Pancreas (tissue), 10 donors: ENCODE measurements at regions not wholly inside any gene's neighbourhood (a gene's known extent, or its start where the extent isn't known, plus 50 kb on each side); places are given as distances from the start of the nearest gene placed in this dataset.
A peak's percentile ranks its signal among the peaks of the same experiment; 100 is the strongest.

Source experiments
- ATAC-seq, 4 donors: fragments of 200-7000 bp; cut with Tn5 transposase; one replicate each; pipeline versions ENCODE4 v1.8.0 to v1.9.1; 2020; ENCODE audit warnings: mild to moderate bottlenecking in 4 of 4, moderate library complexity in 4 of 4
- DNase-seq, 6 donors: peaks; one replicate each; pipeline ENCODE4 v3.0.0-alpha.2; 2020
- FAIRE-seq: peaks from 2 replicates; lab custom pipeline; 2012; peaks lifted over from hg19 to GRCh38; lab: Jason Lieb, UNC
- H3K27ac ChIP-seq, 4 donors: fragments of 200-600 bp; sonication (generic); 1 replicate in 3 of 4; 2 replicates in 1 of 4; pipeline versions ENCODE4 v1.5.0 to v1.8.0; 2020
- H3K27me3 ChIP-seq, 4 donors: fragments of 200-600 bp; one replicate each; pipeline ENCODE4 v1.8.0; 2021
- H3K36me3 ChIP-seq, 3 donors: fragments of 200-600 bp; sonication (generic) in 1 of 3; one replicate each; pipeline versions ENCODE4 v1.5.0 to v1.8.0; 2020 to 2021
- H3K4me1 ChIP-seq, 3 donors: fragments of 200-600 bp; one replicate each; pipeline ENCODE4 v1.8.0; 2021
- H3K4me3 ChIP-seq, 4 donors: fragments of 200-600 bp; sonication (generic) in 2 of 4; one replicate each; pipeline versions ENCODE4 v1.5.0 to v1.8.0; 2020 to 2021
- H3K9me3 ChIP-seq, 4 donors: fragments of 200-600 bp; one replicate each; pipeline ENCODE4 v1.8.0; 2021
- CTCF ChIP-seq, 4 donors: fragments of 200-600 bp; sonication (generic) in 3 of 4; IDR thresholded peaks; one replicate each; pipeline versions ENCODE4 v1.5.0 to v1.8.0; 2021; ENCODE audit warnings: antibody characterized with exemption in 4 of 4
- WGBS, 2 donors: extraction: QIAGEN DNeasy Blood & Tissue Kit; methylation state at CpG; one replicate each; pipeline ENCODE4 v1.1.7; 2013; 5-methylcytosine and 5-hydroxymethylcytosine counted together
- intact Hi-C, 3 donors: fragments of 100-400 bp; cut with DNase I; formaldehyde crosslinking; loops; one replicate each; pipeline versions ENCODE4 v1.11.1 to v1.14.2; 2022
- donor health status: healthy with polysubstance abuse.
- donor health status: DM: no; HTN: no; CAD: no; lungs with moderate emphysema.
- donor health status: DM: no; HTN: no; CAD: no.
- donor health status: control.
- donor health status: control.
- donor health status: Bipolar disorder and iron deficiency.
- donor health status: DM: yes; HTN: yes; CAD: no.
- donor health status: DM: no; HTN: no; CAD: no.
- donor health status: DM: no; HTN: no; CAD: no.
- donor health status: DM: yes; HTN: yes; CAD: no.

DNA sequence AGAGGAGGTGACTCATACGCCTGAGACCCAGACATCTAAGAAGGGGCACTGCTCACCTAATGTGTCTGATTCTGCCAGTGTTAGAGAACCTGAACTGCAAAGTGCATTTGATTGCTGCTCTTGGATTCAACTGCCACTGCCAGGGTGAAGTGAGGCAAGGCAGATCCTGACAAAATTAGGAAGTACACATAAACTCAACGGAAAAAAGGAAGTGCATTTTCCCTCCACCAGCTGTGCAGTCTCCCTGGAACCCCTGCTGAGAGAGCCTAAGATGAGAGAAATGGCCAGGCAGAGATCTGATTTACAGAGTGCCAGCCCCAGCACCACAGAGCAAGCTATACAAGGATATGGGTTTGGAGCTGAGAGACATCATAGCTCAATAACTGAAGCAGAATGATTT is 215.3 kb downstream of the SEC23A start:
- no peaks in the 10 kb centered on the region for H3K36me3 ChIP-seq
- no peaks in the 10 kb centered on the region for H3K27me3 ChIP-seq
- ATAC-seq (no peak), DNase-seq (no peak), FAIRE-seq (no peak)
- intact Hi-C loops: no loop called here
- 69 to 81% methylated on average over 2 of the region's 2 CpGs for WGBS, 2 donors
- no peak overlapping the region for H3K27ac ChIP-seq
- TF ChIP-seq CTCF (IDR thresholded peaks at IDR 0.05): no peak
- no peak overlapping the region for H3K4me3 ChIP-seq
- no peaks in the 10 kb centered on the region for H3K4me1 ChIP-seq
- H3K9me3 ChIP-seq: no peaks in the 10 kb centered on the region

DNA sequence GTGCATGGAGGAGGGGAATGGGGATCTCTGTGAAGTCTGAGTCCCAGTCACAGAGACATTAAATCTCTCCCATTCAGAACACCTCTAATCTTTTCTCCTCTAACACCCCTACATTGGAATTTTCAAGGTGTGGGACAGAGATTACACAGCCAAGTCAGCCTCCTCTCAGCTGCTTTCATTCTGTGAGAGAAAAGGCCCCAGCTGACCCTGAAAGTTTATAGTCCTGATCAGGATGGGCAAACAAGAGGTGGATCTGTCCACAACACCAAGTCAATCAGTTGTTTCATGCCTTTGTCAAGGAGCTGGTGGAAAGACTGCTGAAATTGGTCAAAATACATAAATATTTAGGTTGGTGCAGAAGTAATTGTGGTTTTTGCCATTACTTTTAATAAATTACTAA is 218.9 kb downstream of the SEC23A start:
- no peaks in the 10 kb centered on the region for H3K36me3 ChIP-seq
- H3K27me3 ChIP-seq: no peaks in the 10 kb centered on the region
- no peak overlapping the region for H3K4me3 ChIP-seq
- ATAC-seq: no peak
- no peak for TF ChIP-seq CTCF (IDR thresholded peaks at IDR 0.05)
- H3K4me1 ChIP-seq: peaks cover 0 to 10% (median 0%) of the 10 kb centered on the region in 3 donors
- no peak for FAIRE-seq
- H3K27ac ChIP-seq: no peak overlapping the region
- DNase-seq: no peak
- H3K9me3 ChIP-seq: no peaks in the 10 kb centered on the region
- intact Hi-C loops: no loop called here

DNA sequence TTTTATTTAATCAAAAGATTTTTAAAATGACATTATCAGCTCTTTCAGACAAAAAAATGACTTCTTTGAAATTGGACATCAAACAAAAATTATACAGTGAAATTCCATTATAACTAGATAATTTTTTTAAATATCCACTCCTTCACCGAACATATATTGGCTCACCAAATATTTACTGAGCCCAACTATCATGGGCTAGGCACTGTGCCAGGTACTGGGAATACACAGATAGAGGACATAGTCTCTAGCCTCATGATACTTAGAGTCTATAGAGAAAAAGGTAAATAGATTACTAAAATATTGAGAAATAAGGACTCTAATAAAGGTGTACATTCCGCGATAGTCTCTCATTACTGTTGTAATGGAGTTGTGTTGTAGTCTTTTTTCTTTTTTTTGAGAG is 219.9 kb downstream of the SEC23A start:
- no peak overlapping the region for H3K27ac ChIP-seq
- ATAC-seq (no peak), DNase-seq (no peak), FAIRE-seq (no peak)
- H3K9me3 ChIP-seq: no peaks in the 10 kb centered on the region
- no peak for TF ChIP-seq CTCF (IDR thresholded peaks at IDR 0.05)
- WGBS, 2 donors: 72 to 73% methylated on average over 3 of the region's 3 CpGs
- no peaks in the 10 kb centered on the region for H3K36me3 ChIP-seq
- no peak overlapping the region for H3K4me3 ChIP-seq
- intact Hi-C loops: no loop called here
- H3K27me3 ChIP-seq: no peaks in the 10 kb centered on the region
- peaks cover 0 to 10% (median 0%) of the 10 kb centered on the region in 3 donors for H3K4me1 ChIP-seq

GRCh38 chr14:38882533-38882932 is 220.5 kb downstream of the SEC23A start:
- H3K27ac ChIP-seq: no peak overlapping the region
- DNase-seq (no peak), FAIRE-seq (no peak), ATAC-seq (no peak)
- no peaks in the 10 kb centered on the region for H3K36me3 ChIP-seq
- no peak overlapping the region for H3K4me3 ChIP-seq
- intact Hi-C loops: no loop called here
- H3K4me1 ChIP-seq: peaks cover 0 to 10% (median 0%) of the 10 kb centered on the region in 3 donors
- no peaks in the 10 kb centered on the region for H3K27me3 ChIP-seq
- no peak for TF ChIP-seq CTCF (IDR thresholded peaks at IDR 0.05)
- no peaks in the 10 kb centered on the region for H3K9me3 ChIP-seq

DNA sequence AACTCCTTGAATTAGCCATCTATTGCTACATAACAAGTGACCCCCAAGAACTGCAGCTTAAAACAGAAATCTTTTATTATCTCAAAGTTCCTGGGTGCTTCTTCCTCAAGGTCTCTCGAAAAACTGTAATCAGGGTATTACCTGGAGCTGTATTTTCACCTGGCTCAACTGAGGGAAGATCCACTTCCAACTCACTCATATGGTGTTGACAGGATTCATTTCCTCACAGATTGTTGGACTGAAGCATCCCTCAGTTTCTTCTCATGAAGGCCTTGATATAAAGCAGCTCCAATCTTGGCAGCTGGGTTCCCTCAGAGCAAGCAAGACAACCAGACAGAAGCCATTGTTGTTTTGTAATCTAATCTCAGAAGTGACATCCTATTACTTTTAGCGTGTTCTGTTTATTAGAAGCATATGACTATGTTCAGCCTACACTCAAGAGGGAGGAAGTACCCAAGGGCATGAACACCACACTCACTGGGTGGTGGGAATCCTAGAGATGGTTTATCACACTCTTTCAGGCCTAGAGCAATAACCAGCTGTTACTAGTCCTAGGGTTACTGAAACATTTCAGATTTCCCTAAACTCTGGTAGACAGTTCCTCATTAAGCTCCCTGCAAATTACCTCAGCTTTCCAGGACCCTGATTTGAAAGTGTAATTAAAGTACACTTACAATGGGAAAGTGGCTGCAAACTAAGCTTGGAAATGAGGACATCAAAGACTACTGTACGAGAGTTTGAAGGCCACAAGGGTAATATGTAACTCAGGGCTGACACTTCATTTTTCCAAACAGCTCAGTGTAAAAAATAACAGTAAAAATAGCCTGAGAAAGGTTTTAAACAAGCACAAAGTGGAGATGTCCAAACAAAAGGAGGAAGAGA is 222.2 kb downstream of the SEC23A start:
- Histone ChIP-seq H3K36me3 (no peaks in the 10 kb centered on the region), H3K9me3 (no peaks in the 10 kb centered on the region), H3K4me1 (peaks cover 0 to 10% (median 0%) of the 10 kb centered on the region in 3 donors), H3K4me3 (no peak overlapping the region), H3K27me3 (no peaks in the 10 kb centered on the region), H3K27ac (no peak overlapping the region)
- TF ChIP-seq CTCF (IDR thresholded peaks at IDR 0.05): no peak
- intact Hi-C loops: no loop called here
- ATAC-seq (peak in 2 of 4 donors; percentile 46 to 49), FAIRE-seq (no peak), DNase-seq (no peak)
- WGBS, 2 donors: 42 to 45% methylated on average over 3 of the region's 3 CpGs
